Tibial artery (tissue), 4 donors: ENCODE measurements at regions not wholly inside any gene's neighbourhood (a gene's known extent, or its start where the extent isn't known, plus 50 kb on each side); places are given as distances from the start of the nearest gene placed in this dataset.

Experiments used
- DNase-seq, 2 donors: peaks; one replicate each; pipeline ENCODE4 v3.0.0-alpha.2; 2019
- H3K27ac ChIP-seq, 2 donors: fragments of 200-600 bp; sonication (generic) in 1 of 2; 1 replicate in 1 of 2; 2 replicates in 1 of 2; pipeline ENCODE4 v1.5.1; 2018 to 2019; ENCODE audit warnings: mild to moderate bottlenecking in 1 of 2
- H3K27me3 ChIP-seq, 2 donors: fragments of 200-600 bp; sonication (generic) in 1 of 2; one replicate each; pipeline versions ENCODE4 v1.5.1 to v1.6.0; 2016 to 2019
- H3K36me3 ChIP-seq, 3 donors: fragments of 200-600 bp; sonication (generic) in 2 of 3; one replicate each; pipeline ENCODE4 v1.5.1; 2016 to 2019; ENCODE audit warnings: mild to moderate bottlenecking in 2 of 3
- H3K4me1 ChIP-seq, 4 donors: fragments of 200-600 bp; sonication (generic) in 2 of 4; 1 replicate in 3 of 4; 2 replicates in 1 of 4; pipeline ENCODE4 v1.5.1; 2016 to 2019
- H3K4me3 ChIP-seq, 2 donors: fragments of 200-600 bp; sonication (generic) in 1 of 2; 1 replicate in 1 of 2; 2 replicates in 1 of 2; pipeline ENCODE4 v1.5.1; 2018 to 2019; ENCODE audit warnings: mild to moderate bottlenecking in 2 of 2
- H3K9me3 ChIP-seq, 3 donors: fragments of 200-600 bp; sonication (generic) in 1 of 3; one replicate each; pipeline ENCODE4 v1.5.1; 2016 to 2019
- intact Hi-C: fragments of 100-400 bp; cut with DNase I; formaldehyde crosslinking; loops from one replicate; pipeline ENCODE4 v1.15.0; 2023; ENCODE audit warnings: low total_unique reads
- TF ChIP-seq, protein P1 (sequence below), 2 experiments: fragments of 200-600 bp in 1 of 2; fragments of 450-650 bp in 1 of 2; IDR thresholded peaks; one replicate each; pipeline ENCODE4 v1.5.1; 2017 to 2019; ENCODE audit warnings: antibody characterized with exemption in 2 of 2, mild to moderate bottlenecking in 1 of 2, moderate library complexity in 1 of 2

DNA sequence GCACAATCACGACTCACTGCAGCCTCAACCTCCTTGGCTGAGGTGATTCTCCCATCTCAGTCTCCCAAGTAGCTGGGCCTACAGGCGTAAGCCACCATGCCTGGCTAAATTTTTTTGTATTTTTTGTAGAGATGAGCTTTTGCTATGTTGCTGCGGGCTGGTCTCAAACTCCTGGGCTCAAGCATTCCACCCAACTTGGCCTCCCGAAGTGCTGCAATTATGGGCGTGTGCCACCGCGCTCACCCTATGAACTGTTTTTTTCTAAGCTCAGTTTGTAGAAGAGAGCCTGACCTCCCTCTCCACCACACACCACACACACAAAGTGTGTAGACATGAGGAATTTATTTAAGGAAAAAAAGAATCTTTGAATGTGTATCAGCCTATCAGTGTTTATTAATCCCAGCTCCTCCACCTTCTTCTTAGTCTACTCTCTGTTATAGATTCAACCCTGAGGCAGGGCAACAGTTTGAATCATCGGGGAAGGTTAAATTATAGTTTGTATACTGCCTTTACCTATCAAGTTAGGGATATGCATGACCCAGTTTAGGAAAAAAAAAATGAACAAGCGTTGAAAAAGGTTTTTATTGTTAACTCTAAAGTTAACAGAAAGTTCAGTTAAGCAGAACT lies 74.1 kb downstream of the PLEKHG1 start:
- no peaks in the 10 kb centered on the region for H3K27me3 ChIP-seq
- TF ChIP-seq, protein P1, sequence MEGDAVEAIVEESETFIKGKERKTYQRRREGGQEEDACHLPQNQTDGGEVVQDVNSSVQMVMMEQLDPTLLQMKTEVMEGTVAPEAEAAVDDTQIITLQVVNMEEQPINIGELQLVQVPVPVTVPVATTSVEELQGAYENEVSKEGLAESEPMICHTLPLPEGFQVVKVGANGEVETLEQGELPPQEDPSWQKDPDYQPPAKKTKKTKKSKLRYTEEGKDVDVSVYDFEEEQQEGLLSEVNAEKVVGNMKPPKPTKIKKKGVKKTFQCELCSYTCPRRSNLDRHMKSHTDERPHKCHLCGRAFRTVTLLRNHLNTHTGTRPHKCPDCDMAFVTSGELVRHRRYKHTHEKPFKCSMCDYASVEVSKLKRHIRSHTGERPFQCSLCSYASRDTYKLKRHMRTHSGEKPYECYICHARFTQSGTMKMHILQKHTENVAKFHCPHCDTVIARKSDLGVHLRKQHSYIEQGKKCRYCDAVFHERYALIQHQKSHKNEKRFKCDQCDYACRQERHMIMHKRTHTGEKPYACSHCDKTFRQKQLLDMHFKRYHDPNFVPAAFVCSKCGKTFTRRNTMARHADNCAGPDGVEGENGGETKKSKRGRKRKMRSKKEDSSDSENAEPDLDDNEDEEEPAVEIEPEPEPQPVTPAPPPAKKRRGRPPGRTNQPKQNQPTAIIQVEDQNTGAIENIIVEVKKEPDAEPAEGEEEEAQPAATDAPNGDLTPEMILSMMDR (IDR thresholded peaks at IDR 0.05): no peak
- no peaks in the 10 kb centered on the region for H3K9me3 ChIP-seq
- no peaks in the 10 kb centered on the region for H3K36me3 ChIP-seq
- intact Hi-C loops: no loop called here
- no peak overlapping the region for H3K27ac ChIP-seq
- peaks cover 0 to 9% (median 5%) of the 10 kb centered on the region in 4 donors for H3K4me1 ChIP-seq
- no peak overlapping the region for H3K4me3 ChIP-seq
- DNase-seq: no peak

DNA sequence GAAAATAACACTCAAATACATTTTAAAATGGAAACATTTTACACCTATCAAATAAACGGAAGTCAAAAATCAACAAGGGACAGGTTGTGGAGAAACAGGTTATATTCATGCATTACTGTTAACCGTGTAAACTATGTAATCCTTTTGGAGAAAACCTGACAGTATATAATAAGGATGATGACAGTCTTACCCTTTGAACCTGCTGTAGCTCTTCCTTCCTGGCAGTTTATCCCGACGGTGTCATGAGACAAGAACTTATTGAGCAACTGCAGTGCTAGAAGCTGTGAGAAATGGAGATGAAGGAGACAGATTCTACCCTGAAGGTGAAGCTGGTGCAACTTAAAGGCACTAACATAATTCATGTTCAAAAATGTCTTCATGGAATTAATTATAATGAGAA lies 76.7 kb downstream of the PLEKHG1 start:
- H3K27me3 ChIP-seq: no peaks in the 10 kb centered on the region
- H3K27ac ChIP-seq: no peak overlapping the region
- intact Hi-C loops: no loop called here
- H3K4me1 ChIP-seq: no peaks in the 10 kb centered on the region
- no peak for DNase-seq
- TF ChIP-seq, protein P1 (IDR thresholded peaks at IDR 0.05): no peak
- H3K9me3 ChIP-seq: no peaks in the 10 kb centered on the region
- no peaks in the 10 kb centered on the region for H3K36me3 ChIP-seq
- no peak overlapping the region for H3K4me3 ChIP-seq

DNA sequence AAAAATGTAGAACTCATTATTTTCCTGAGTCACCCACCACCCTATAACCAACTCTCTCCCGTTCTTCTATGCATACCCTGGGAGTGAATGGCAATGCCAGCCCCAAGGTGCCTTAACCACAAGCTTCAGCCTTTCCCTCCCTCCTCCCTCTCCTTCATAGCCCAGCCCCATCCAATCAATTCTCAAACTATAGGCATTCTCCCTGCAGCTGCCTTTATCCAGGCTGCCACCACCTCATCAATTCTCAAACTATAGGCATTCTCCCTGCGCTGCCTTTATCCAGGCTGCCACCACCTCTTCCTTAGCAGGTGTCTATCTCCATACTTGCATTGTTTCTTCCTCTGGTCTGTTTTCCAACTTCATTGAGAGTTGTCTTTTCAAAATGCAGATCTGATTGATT lies 77.1 kb downstream of the PLEKHG1 start:
- intact Hi-C loops: no loop called here
- Histone ChIP-seq H3K4me3 (no peak overlapping the region), H3K27ac (no peak overlapping the region), H3K9me3 (no peaks in the 10 kb centered on the region), H3K4me1 (peaks cover 0 to under 1% (median 0%) of the 10 kb centered on the region in 4 donors), H3K27me3 (no peaks in the 10 kb centered on the region), H3K36me3 (no peaks in the 10 kb centered on the region)
- no peak for DNase-seq
- TF ChIP-seq, protein P1 (IDR thresholded peaks at IDR 0.05): no peak

DNA sequence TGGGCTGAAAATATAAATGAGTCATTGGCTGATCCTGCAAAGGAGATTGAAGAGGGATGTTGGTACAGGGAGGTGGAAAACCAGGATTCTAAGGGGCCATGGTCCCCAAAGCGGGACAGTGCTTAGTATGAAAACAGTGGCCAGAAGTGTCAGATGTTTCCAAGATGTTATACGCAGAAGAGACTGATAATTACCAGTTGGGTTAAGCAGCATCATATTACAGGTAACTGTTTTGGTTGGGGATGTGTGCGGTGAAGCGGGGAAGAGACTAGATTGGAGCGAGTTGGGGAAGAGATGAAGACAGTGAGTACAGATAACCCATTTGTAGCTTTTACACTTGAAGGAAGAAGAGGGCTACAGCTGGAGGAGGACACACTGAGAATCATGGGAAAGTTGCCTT lies 80.8 kb downstream of the PLEKHG1 start:
- Histone ChIP-seq H3K4me1 (peaks cover 0 to 4% (median 0%) of the 10 kb centered on the region in 4 donors), H3K27ac (no peak overlapping the region), H3K4me3 (no peak overlapping the region), H3K27me3 (no peaks in the 10 kb centered on the region), H3K9me3 (no peaks in the 10 kb centered on the region), H3K36me3 (no peaks in the 10 kb centered on the region)
- no peak for DNase-seq
- intact Hi-C loops: no loop called here
- TF ChIP-seq, protein P1 (IDR thresholded peaks at IDR 0.05): no peak

DNA sequence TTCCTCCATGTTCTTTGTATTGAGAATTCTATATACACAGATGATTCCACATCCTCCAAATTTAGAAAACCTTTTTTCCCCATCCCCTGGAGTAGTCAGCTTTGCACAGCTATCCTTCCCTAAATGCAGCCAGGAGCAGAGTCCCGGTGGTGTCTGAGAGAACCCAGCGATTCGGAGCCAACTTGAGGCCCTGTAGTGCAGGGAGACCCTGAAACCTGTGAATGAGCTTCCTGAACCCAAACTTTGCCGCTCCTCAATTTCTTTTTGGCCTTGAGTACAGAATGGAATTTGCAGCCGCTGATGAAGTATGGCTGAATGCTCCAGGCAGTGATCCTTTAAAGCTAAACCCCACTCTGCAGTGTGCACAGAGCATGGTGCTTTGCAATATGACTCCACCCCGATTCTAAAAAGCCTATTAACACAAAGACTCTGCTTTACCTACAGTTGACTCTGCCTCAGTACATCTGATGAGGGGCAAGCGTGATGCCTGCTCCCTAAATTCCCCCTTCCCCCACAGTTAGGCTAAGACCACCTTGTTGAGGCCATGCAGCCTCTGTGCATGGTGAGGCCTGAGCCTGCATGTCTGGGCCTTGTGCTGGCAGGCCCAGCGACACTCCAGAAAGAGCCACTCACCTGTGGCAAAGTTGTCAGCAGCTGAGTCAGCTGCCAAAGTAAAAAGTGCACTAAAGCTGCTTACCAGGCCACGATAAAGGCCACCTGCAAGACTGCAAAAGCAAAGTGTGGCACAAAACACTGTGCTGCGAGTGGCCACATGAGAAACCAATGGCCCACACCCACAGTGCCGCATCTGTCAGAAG lies 82.1 kb downstream of the PLEKHG1 start:
- no peak overlapping the region for H3K27ac ChIP-seq
- no peak overlapping the region for H3K4me3 ChIP-seq
- TF ChIP-seq, protein P1 (IDR thresholded peaks at IDR 0.05): no peak
- H3K9me3 ChIP-seq: no peaks in the 10 kb centered on the region
- no peaks in the 10 kb centered on the region for H3K36me3 ChIP-seq
- intact Hi-C loops: no loop called here
- H3K4me1 ChIP-seq: peaks cover 0 to 4% (median 0%) of the 10 kb centered on the region in 4 donors
- DNase-seq: no peak
- no peaks in the 10 kb centered on the region for H3K27me3 ChIP-seq
